Upper lobe of left lung (tissue), 6 donors: ENCODE measurements at regions not wholly inside any gene's neighbourhood (a gene's known extent, or its start where the extent isn't known, plus 50 kb on each side); places are given as distances from the start of the nearest gene placed in this dataset.
"Not testable (repeated sequence)": the region's sequence is repeated elsewhere in the genome, so short reads cannot be mapped to it uniquely, and the experiment has no call there.

Source experiments
- ATAC-seq, 2 donors: fragments of 200-7000 bp; cut with Tn5 transposase; one replicate each; pipeline ENCODE4 v1.9.1; 2022; ENCODE audit warnings: mild to moderate bottlenecking in 2 of 2, moderate library complexity in 2 of 2; ENCODE audit not compliant: low FRiP score in 2 of 2
- DNase-seq, 2 donors: peaks; one replicate each; pipeline ENCODE4 v3.0.0-alpha.2; 2019 to 2020
- H3K27ac ChIP-seq, 4 donors: fragments of 200-600 bp; sonication (generic); one replicate each; pipeline ENCODE4 v1.5.1; 2016 to 2019
- H3K27me3 ChIP-seq, 4 donors: fragments of 200-600 bp; sonication (generic); one replicate each; pipeline ENCODE4 v1.5.1; 2017 to 2019
- H3K36me3 ChIP-seq, 4 donors: fragments of 200-600 bp; sonication (generic); one replicate each; pipeline ENCODE4 v1.5.1; 2016 to 2019
- H3K4me1 ChIP-seq, 4 donors: fragments of 200-600 bp; sonication (generic); one replicate each; pipeline ENCODE4 v1.5.1; 2018 to 2019
- H3K4me3 ChIP-seq, 4 donors: fragments of 200-600 bp; sonication (generic); one replicate each; pipeline ENCODE4 v1.5.1; 2017 to 2019; ENCODE audit warnings: mild to moderate bottlenecking in 2 of 4, moderate library complexity in 1 of 4
- H3K9me3 ChIP-seq, 4 donors: fragments of 200-600 bp; sonication (generic); one replicate each; pipeline ENCODE4 v1.5.1; 2018 to 2019
- EP300 ChIP-seq, 4 donors: sonication (generic); formaldehyde crosslinking; IDR thresholded peaks; one replicate each; pipeline ENCODE4 v1.5.1; 2017; ENCODE audit warnings: antibody characterized with exemption in 4 of 4, control low read depth in 2 of 4
- POLR2A ChIP-seq, 4 donors: fragments of 450-650 bp; IDR thresholded peaks; one replicate each; pipeline ENCODE4 v1.5.1; 2016 to 2017; ENCODE audit warnings: antibody characterized with exemption in 4 of 4, mild to moderate bottlenecking in 2 of 4
- POLR2AphosphoS5 ChIP-seq, 2 donors: sonication (generic); formaldehyde crosslinking; IDR thresholded peaks; one replicate each; pipeline ENCODE4 v1.5.1; 2017; ENCODE audit warnings: antibody characterized with exemption in 2 of 2
- WGBS, 2 donors: methylation state at CpG; one replicate each; pipeline ENCODE4 v1.1.5; 2017 to 2018; 5-methylcytosine and 5-hydroxymethylcytosine counted together
- TF ChIP-seq, protein P1 (sequence below), 6 experiments: fragments of 450-650 bp in 4 of 6; fragments of 200-600 bp in 2 of 6; sonication (generic) in 2 of 6; IDR thresholded peaks; one replicate each; pipeline ENCODE4 v1.5.1; 2016 to 2019; ENCODE audit warnings: antibody characterized with exemption in 6 of 6
- donor health status: DM: no; HTN: no; CAD: no; lungs with moderate emphysema.
- donor health status: DM: no; HTN: yes; CAD: no; lungs with severe emphysema.

DNA sequence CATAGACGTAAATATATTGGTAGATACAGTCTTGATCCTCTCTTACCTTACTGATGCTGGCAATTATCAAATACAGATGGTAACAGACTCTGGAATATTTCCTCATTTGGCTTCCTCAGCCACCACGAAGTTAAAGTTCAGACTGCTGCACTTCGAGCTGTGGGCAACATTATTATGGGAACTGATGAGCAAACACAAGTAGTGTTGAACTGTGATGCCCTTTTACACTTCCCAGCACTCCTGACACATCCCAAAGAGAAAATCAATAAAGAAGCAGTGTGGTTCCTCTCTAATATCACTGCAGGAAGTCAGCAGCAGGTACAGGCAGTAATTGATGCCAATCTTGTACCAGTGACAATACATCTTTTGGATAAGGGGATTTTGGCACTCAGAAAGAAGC is 162.7 kb upstream of the NT5E start:
- Histone ChIP-seq H3K4me1 (no peaks in the 10 kb centered on the region), H3K27ac (no peak overlapping the region), H3K9me3 (peaks cover 0 to 3% (median 0%) of the 10 kb centered on the region in 4 donors), H3K27me3 (no peaks in the 10 kb centered on the region), H3K36me3 (no peaks in the 10 kb centered on the region), H3K4me3 (no peak overlapping the region)
- DNase-seq = no peak
- 72 to 74% methylated on average over 3 of the region's 3 CpGs for WGBS, 2 donors
- ATAC-seq = no peak
- TF ChIP-seq POLR2A (IDR thresholded peaks at IDR 0.05) (no peak), POLR2AphosphoS5 (IDR thresholded peaks at IDR 0.05) (no peak), EP300 (IDR thresholded peaks at IDR 0.05) (no peak)
- TF ChIP-seq, protein P1, sequence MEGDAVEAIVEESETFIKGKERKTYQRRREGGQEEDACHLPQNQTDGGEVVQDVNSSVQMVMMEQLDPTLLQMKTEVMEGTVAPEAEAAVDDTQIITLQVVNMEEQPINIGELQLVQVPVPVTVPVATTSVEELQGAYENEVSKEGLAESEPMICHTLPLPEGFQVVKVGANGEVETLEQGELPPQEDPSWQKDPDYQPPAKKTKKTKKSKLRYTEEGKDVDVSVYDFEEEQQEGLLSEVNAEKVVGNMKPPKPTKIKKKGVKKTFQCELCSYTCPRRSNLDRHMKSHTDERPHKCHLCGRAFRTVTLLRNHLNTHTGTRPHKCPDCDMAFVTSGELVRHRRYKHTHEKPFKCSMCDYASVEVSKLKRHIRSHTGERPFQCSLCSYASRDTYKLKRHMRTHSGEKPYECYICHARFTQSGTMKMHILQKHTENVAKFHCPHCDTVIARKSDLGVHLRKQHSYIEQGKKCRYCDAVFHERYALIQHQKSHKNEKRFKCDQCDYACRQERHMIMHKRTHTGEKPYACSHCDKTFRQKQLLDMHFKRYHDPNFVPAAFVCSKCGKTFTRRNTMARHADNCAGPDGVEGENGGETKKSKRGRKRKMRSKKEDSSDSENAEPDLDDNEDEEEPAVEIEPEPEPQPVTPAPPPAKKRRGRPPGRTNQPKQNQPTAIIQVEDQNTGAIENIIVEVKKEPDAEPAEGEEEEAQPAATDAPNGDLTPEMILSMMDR (IDR thresholded peaks at IDR 0.05) = no peak

DNA sequence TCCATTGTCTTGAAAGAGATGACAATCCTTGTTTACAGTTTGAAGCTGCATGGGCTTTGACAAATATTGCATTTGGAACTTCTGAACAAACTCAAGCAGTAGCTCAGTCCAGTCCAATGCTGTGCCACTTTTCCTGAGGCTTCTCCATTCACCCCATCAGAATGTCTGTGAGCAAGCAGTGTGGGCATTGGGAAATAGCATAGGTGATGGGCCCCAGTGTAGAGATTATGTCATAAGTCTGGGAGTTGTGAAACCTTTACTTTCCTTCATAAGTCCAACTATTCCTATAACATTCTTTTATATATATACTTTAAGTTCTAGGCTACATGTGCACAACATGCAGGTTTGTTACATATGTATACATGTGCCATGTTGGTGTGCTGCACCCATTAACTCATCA is 163.4 kb upstream of the NT5E start:
- not testable (repeated sequence) for H3K9me3 ChIP-seq, H3K4me3 ChIP-seq, H3K4me1 ChIP-seq, H3K36me3 ChIP-seq, H3K27me3 ChIP-seq, ATAC-seq, DNase-seq, H3K27ac ChIP-seq

DNA sequence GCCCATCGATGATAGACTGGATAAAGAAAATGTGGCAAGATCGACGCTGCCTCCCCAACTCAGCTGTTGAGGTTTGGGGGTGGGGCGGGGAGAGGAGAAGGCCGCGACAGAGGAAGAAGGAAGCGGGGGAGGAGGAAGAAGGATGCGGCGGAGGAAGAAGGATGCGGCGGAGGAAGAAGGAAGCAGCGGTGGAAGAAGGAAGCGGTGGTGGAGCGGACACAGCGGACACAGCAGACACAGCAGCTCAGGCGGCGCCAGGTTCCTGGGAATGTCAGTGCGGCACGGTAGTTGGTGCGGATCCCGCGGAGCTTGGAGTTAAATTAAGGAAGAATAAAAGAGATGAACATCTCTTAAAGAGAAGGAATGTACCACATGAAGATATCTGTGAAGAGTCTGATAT is 163.9 kb upstream of the NT5E start:
- peak in 1 of 2 donors; percentile 44 for DNase-seq
- TF ChIP-seq POLR2AphosphoS5 (IDR thresholded peaks at IDR 0.05) = no peak
- no peak for TF ChIP-seq EP300 (IDR thresholded peaks at IDR 0.05)
- TF ChIP-seq, protein P1 (IDR thresholded peaks at IDR 0.05) = no peak
- no peak for TF ChIP-seq POLR2A (IDR thresholded peaks at IDR 0.05)

DNA sequence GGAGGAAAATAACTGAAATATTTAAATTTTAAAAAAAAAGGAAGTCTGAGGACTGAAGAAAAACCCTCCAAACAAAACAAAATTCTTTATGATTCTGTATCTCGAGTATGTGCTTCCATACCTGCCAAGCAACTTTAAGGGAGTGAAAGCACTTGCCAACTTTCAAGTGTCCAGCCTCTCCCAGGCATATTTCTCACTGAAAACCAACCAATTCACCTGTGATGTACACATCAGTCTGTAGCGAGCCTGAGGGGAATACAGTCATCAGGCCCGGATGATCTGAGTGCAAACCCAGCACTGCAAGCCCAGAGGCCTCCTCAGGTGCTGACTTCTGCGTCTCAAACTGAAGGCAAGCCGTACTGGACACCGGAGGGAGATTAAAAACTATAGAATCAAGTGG is 164.8 kb upstream of the NT5E start:
- peak in 1 of 2 donors; percentile 21 for DNase-seq
- no peaks in the 10 kb centered on the region for H3K27me3 ChIP-seq
- TF ChIP-seq POLR2AphosphoS5 (IDR thresholded peaks at IDR 0.05) (no peak), POLR2A (IDR thresholded peaks at IDR 0.05) (no peak), EP300 (IDR thresholded peaks at IDR 0.05) (no peak)
- TF ChIP-seq, protein P1 (IDR thresholded peaks at IDR 0.05) = no peak
- WGBS, 2 donors = 54 to 64% methylated on average over 6 of the region's 6 CpGs
- peak in 1 of 2 donors; percentile 34 for ATAC-seq
- H3K4me3 ChIP-seq = no peak overlapping the region
- H3K27ac ChIP-seq = no peak overlapping the region
- no peaks in the 10 kb centered on the region for H3K4me1 ChIP-seq
- H3K9me3 ChIP-seq = peaks cover 0 to 3% (median 0%) of the 10 kb centered on the region in 4 donors
- H3K36me3 ChIP-seq = no peaks in the 10 kb centered on the region

More for the DNA sequence above, 163.9 kb upstream of the NT5E start:
- Histone ChIP-seq H3K9me3 (peaks cover 0 to 3% (median 0%) of the 10 kb centered on the region in 4 donors), H3K4me3 (no peak overlapping the region), H3K27ac (no peak overlapping the region), H3K4me1 (no peaks in the 10 kb centered on the region), H3K36me3 (no peaks in the 10 kb centered on the region), H3K27me3 (no peaks in the 10 kb centered on the region)
- no peak for ATAC-seq
- WGBS, 2 donors = 87 to 90% methylated on average over 22 of the region's 22 CpGs

DNA sequence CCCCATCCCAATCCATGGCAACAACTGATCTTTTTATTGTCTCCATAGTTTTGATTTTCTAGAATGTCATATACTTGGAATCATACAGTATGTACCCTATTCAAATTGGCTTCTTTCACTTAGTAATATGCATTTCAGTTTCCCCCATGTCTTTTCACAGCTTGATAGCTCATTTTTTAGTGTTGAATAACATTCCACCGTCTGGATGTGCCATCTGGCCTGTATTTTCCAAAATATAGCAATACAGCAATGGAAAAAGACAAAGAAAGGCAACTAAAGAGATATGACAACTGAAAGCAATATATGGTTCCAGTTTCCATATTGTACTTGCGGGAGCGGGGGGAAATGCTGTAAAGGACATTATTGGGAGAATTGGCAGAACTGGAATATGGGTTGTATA is 166.4 kb upstream of the NT5E start:
- WGBS, 2 donors = 83 to 85% methylated on average over 3 of the region's 3 CpGs
- H3K27me3 ChIP-seq = no peaks in the 10 kb centered on the region
- peaks cover 0 to 3% (median 0%) of the 10 kb centered on the region in 4 donors for H3K9me3 ChIP-seq
- TF ChIP-seq POLR2A (IDR thresholded peaks at IDR 0.05) = no peak
- no peak for TF ChIP-seq EP300 (IDR thresholded peaks at IDR 0.05)
- no peak for TF ChIP-seq POLR2AphosphoS5 (IDR thresholded peaks at IDR 0.05)
- TF ChIP-seq, protein P1 (IDR thresholded peaks at IDR 0.05) = no peak
- ATAC-seq (no peak), DNase-seq (no peak)
- no peak overlapping the region for H3K27ac ChIP-seq
- H3K4me3 ChIP-seq = no peak overlapping the region
- no peaks in the 10 kb centered on the region for H3K36me3 ChIP-seq
- H3K4me1 ChIP-seq = no peaks in the 10 kb centered on the region
